Endothelial cell of umbilical vein (primary cell): ENCODE measurements at regions not wholly inside any gene's neighbourhood (a gene's known extent, or its start where the extent isn't known, plus 50 kb on each side); places are given as distances from the start of the nearest gene placed in this dataset.

Experiments used
- BruUV-seq: library from RNA; stranded (reverse); fragments of 400-500 nt; replicated peaks from 2 replicates; lab custom pipeline; 2021; lab: Mats Ljungman, UMichigan
- CTCF ChIA-PET: fragments of 300-600, 350-600 bp; sonication (Branson Sonifier 250); formaldehyde crosslinking; loops from one replicate; lab custom pipeline; 2021; ENCODE audit warnings: antibody characterized with exemption, inconsistent platforms; lab: Charles Lee
- POLR2A ChIA-PET: fragments of 300-600, 350-600 bp; sonication (Branson Sonifier 250); formaldehyde crosslinking; loops from one replicate; lab custom pipeline; 2021; ENCODE audit warnings: antibody characterized with exemption, inconsistent platforms; lab: Charles Lee
- DNase-seq: peaks from one replicate; pipeline ENCODE4 v3.0.0-alpha.2; 2011; ENCODE audit warnings: low read depth, low spot score
- FAIRE-seq: peaks from 2 replicates; lab custom pipeline; 2011; peaks lifted over from hg19 to GRCh38; lab: Jason Lieb, UNC
- H2AFZ ChIP-seq: 2 replicates; pipeline ENCODE4 v1.6.0; 2012; ENCODE audit warnings: low read depth, low read length, control low read depth, inconsistent platforms
- H3K27ac ChIP-seq: 2 replicates; pipeline ENCODE4 v1.5.1; 2011; ENCODE audit warnings: low read depth, mild to moderate bottlenecking, control low read depth, low read length, moderate library complexity; ENCODE audit not compliant: insufficient read depth
- H3K27me3 ChIP-seq, 2 experiments: 2 replicates each; pipeline versions ENCODE4 v1.6.0 to v1.6.1; 2011; ENCODE audit warnings: low read length in 2 of 2, mixed read lengths in 1 of 2; ENCODE audit not compliant: control insufficient read depth in 2 of 2, insufficient read depth in 2 of 2
- H3K36me3 ChIP-seq, 2 experiments: 2 replicates in 1 of 2; 3 replicates in 1 of 2; pipeline ENCODE4 v1.5.1; 2011; ENCODE audit warnings: low read length in 2 of 2, mild to moderate bottlenecking in 1 of 2, moderate library complexity in 1 of 2; ENCODE audit not compliant: control insufficient read depth in 2 of 2, insufficient read depth in 2 of 2; ENCODE audit errors: extremely low read depth in 1 of 2
- H3K4me1 ChIP-seq: 3 replicates; pipeline ENCODE4 v1.5.1; 2011; ENCODE audit warnings: mild to moderate bottlenecking, low read length; ENCODE audit not compliant: control insufficient read depth, insufficient read depth; ENCODE audit errors: extremely low read depth
- H3K4me2 ChIP-seq: 2 replicates; pipeline ENCODE4 v1.6.1; 2011; ENCODE audit warnings: low read length, control low read depth, mixed read lengths; ENCODE audit not compliant: insufficient read depth
- H3K4me3 ChIP-seq, 3 experiments: fragments of 200-600 bp in 1 of 3; sonication (generic), shearing (Covaris generic) in 1 of 3; replicated peaks in 1 of 3; 2 replicates each; pipeline ENCODE4 v1.5.1; 2011 to 2016; ENCODE audit warnings: control low read depth in 3 of 3, low read length in 3 of 3, mild to moderate bottlenecking in 2 of 3, inconsistent platforms in 1 of 3, low read depth in 1 of 3, moderate library complexity in 1 of 3; ENCODE audit not compliant: insufficient read depth in 1 of 3
- H3K79me2 ChIP-seq: 2 replicates; pipeline ENCODE4 v1.6.0; 2012; ENCODE audit warnings: low read length, inconsistent platforms; ENCODE audit not compliant: control insufficient read depth, insufficient read depth
- H3K9ac ChIP-seq: replicated peaks from 2 replicates; pipeline ENCODE3; 2011; ENCODE audit warnings: low read length, control low read depth; ENCODE audit not compliant: insufficient read depth; ENCODE audit errors: extremely low read depth
- H3K9me1 ChIP-seq: replicated peaks from 3 replicates; pipeline ENCODE4 v1.6.0; 2011; ENCODE audit warnings: mild to moderate bottlenecking, low read length; ENCODE audit not compliant: control insufficient read depth, insufficient read depth; ENCODE audit errors: extremely low read depth
- H3K9me3 ChIP-seq: replicated peaks from 2 replicates; pipeline ENCODE4 v1.5.1; 2012; ENCODE audit warnings: low read length, inconsistent platforms; ENCODE audit not compliant: control insufficient read depth, insufficient read depth
- H4K20me1 ChIP-seq: replicated peaks from 2 replicates; pipeline ENCODE3; 2011; ENCODE audit warnings: mild to moderate bottlenecking, low read length; ENCODE audit not compliant: control insufficient read depth, insufficient read depth; ENCODE audit errors: extremely low read depth
- CTCF ChIP-seq, 2 donors: IDR thresholded peaks; 1 replicate in 1 of 2; 2 replicates in 1 of 2; pipeline ENCODE4 v1.5.1; 2011; ENCODE audit warnings: low read length in 2 of 2, mild to moderate bottlenecking in 2 of 2, moderate library complexity in 2 of 2, control low read depth in 1 of 2, inconsistent platforms in 1 of 2, low read depth in 1 of 2; ENCODE audit not compliant: insufficient read depth in 1 of 2; ENCODE audit errors: extremely low read depth in 1 of 2
- EZH2 ChIP-seq: IDR thresholded peaks from 2 replicates; pipeline ENCODE4 v1.6.1; 2012; ENCODE audit warnings: borderline replicate concordance, low read depth, mild to moderate bottlenecking, moderate library complexity, low read length, inconsistent platforms; ENCODE audit not compliant: severe bottlenecking
- FOS ChIP-seq: IDR thresholded peaks from 2 replicates; pipeline ENCODE4 v1.6.1; 2011; ENCODE audit warnings: mild to moderate bottlenecking, low read length, moderate library complexity, borderline replicate concordance; ENCODE audit not compliant: insufficient read depth
- GATA2 ChIP-seq: IDR thresholded peaks from 2 replicates; pipeline ENCODE4 v1.7.0; 2011; ENCODE audit warnings: low read depth, mild to moderate bottlenecking, moderate library complexity, mixed read lengths, low read length; ENCODE audit not compliant: insufficient read length, insufficient read depth
- JUN ChIP-seq: IDR thresholded peaks from 2 replicates; pipeline ENCODE4 v1.6.1; 2011; ENCODE audit warnings: borderline replicate concordance, low read depth; ENCODE audit not compliant: insufficient read length, insufficient read depth
- MAX ChIP-seq: IDR thresholded peaks from 2 replicates; pipeline ENCODE4 v1.6.1; 2011; ENCODE audit not compliant: insufficient read depth, insufficient read length
- MYC ChIP-seq: IDR thresholded peaks from one replicate; pipeline ENCODE4 v1.6.1; 2011; ENCODE audit warnings: mild to moderate bottlenecking, low read depth, low read length
- POLR2A ChIP-seq: IDR thresholded peaks from 2 replicates; pipeline ENCODE4 v1.6.1; 2012; ENCODE audit warnings: low read depth, mild to moderate bottlenecking, control low read depth, low read length
- POLR2AphosphoS5 ChIP-seq: IDR thresholded peaks from 2 replicates; pipeline ENCODE4 v1.6.1; 2012; ENCODE audit warnings: low read depth, mild to moderate bottlenecking, control low read depth, low read length, moderate library complexity; ENCODE audit not compliant: insufficient read depth
- dilution Hi-C: fragments of 300-500 bp; cut with MboI; formaldehyde crosslinking; loops from one replicate; pipeline ENCODE4 v1.15.0; 2019; ENCODE audit warnings: low sequenced_read_pairs; ENCODE audit not compliant: extremely low pct_ligation_motif_present
- intact Hi-C: fragments of 100-400 bp; cut with micrococcal nuclease; formaldehyde crosslinking; loops from one replicate; pipeline ENCODE4 v1.10.0; 2022

- CTCF ChIA-PET: no interaction called here
- Histone ChIP-seq H3K9ac (no peak overlapping the region), H3K36me3 (no peaks in the 10 kb centered on the region), H3K9me1 (no peaks in the 10 kb centered on the region), H3K9me3 (peaks cover 6% of the 10 kb centered on the region), H3K4me3 (no peak overlapping the region), H2AFZ (no peak overlapping the region), H3K79me2 (no peaks in the 10 kb centered on the region), H3K4me1 (no peaks in the 10 kb centered on the region), H3K4me2 (no peak overlapping the region), H4K20me1 (no peaks in the 10 kb centered on the region), H3K27me3 (no peaks in the 10 kb centered on the region), H3K27ac (no peak overlapping the region)
- POLR2A ChIA-PET: no interaction called here
- intact Hi-C loops (no loop called here), dilution Hi-C loops (no loop called here)
- FAIRE-seq (no peak), DNase-seq (no peak)
- no TSS peak for BruUV-seq
- TF ChIP-seq CTCF (IDR thresholded peaks at IDR 0.05; ENCODE audit: extremely low read depth in 1 of 2, insufficient read depth in 1 of 2, low read depth in 1 of 2, low read length in 2 of 2): no peak
- no peak for TF ChIP-seq JUN
- no peak for TF ChIP-seq MYC
- no peak for TF ChIP-seq GATA2
- TF ChIP-seq POLR2AphosphoS5: no peak
These were observed 423.8 kb downstream of the TMEM161B start for GRCh38 chr5:87844866-87845265.

- no peak overlapping the region for H3K4me2 ChIP-seq
- no peak overlapping the region for H3K27ac ChIP-seq
- H3K9ac ChIP-seq: no peak overlapping the region
- dilution Hi-C loops (no loop called here), intact Hi-C loops (no loop called here)
- H2AFZ ChIP-seq: no peak overlapping the region
- H3K4me3 ChIP-seq: no peak overlapping the region
- no peaks in the 10 kb centered on the region for H3K79me2 ChIP-seq
- FAIRE-seq: no peak
- no peaks in the 10 kb centered on the region for H3K27me3 ChIP-seq
- no peaks in the 10 kb centered on the region for H3K9me1 ChIP-seq
- DNase-seq: no peak
- no peaks in the 10 kb centered on the region for H4K20me1 ChIP-seq
- H3K36me3 ChIP-seq: no peaks in the 10 kb centered on the region
- POLR2A ChIA-PET: no interaction called here
- H3K4me1 ChIP-seq: no peaks in the 10 kb centered on the region
- no TSS peak for BruUV-seq
- CTCF ChIA-PET: no interaction called here
- peaks cover 6% of the 10 kb centered on the region for H3K9me3 ChIP-seq
- TF ChIP-seq POLR2A (no peak), MYC (no peak), MAX (no peak), GATA2 (no peak), CTCF (IDR thresholded peaks at IDR 0.05; ENCODE audit: extremely low read depth in 1 of 2, insufficient read depth in 1 of 2, low read depth in 1 of 2, low read length in 2 of 2) (no peak), JUN (no peak), POLR2AphosphoS5 (no peak), FOS (no peak), EZH2 (no peak)
These were observed 424.2 kb downstream of the TMEM161B start for GRCh38 chr5:87844449-87844848.
